Body of pancreas (tissue), 4 donors: ENCODE measurements at regions not wholly inside any gene's neighbourhood (a gene's known extent, or its start where the extent isn't known, plus 50 kb on each side); places are given as distances from the start of the nearest gene placed in this dataset.

Experiments used
- ATAC-seq: fragments of 150-250 bp; one replicate; pipeline ENCODE4 v1.9.1; 2016
- DNase-seq, 4 donors: peaks; one replicate each; pipeline ENCODE4 v3.0.0-alpha.2; 2019
- H3K27ac ChIP-seq, 4 donors: fragments of 200-600 bp; sonication (generic); 1 replicate in 3 of 4; 2 replicates in 1 of 4; pipeline versions ENCODE4 v1.5.1 to v1.6.1; 2016 to 2019; ENCODE audit warnings: mild to moderate bottlenecking in 1 of 4, mixed read lengths in 1 of 4, moderate library complexity in 1 of 4
- H3K27me3 ChIP-seq, 2 donors: fragments of 200-600 bp; sonication (generic); one replicate each; pipeline ENCODE4 v1.6.0; 2016; ENCODE audit warnings: mild to moderate bottlenecking in 1 of 2
- H3K36me3 ChIP-seq, 2 donors: fragments of 200-600 bp; sonication (generic); replicated peaks in 1 of 2; 2 replicates each; pipeline ENCODE4 v1.5.1; 2016; ENCODE audit warnings: low read depth in 2 of 2; ENCODE audit not compliant: insufficient read depth in 1 of 2
- H3K4me1 ChIP-seq: fragments of 200-600 bp; sonication (generic); one replicate; pipeline ENCODE4 v1.6.0; 2016
- H3K4me3 ChIP-seq, 2 donors: fragments of 200-600 bp; sonication (generic); 1 replicate in 1 of 2; 2 replicates in 1 of 2; pipeline ENCODE4 v1.5.1; 2016 to 2019
- H3K9me3 ChIP-seq, 3 donors: fragments of 200-600 bp; sonication (generic); 1 replicate in 2 of 3; 2 replicates in 1 of 3; pipeline ENCODE4 v1.5.1; 2016
- POLR2A ChIP-seq, 3 donors: fragments of 450-650 bp; IDR thresholded peaks; one replicate each; pipeline ENCODE4 v1.6.1; 2016; ENCODE audit warnings: antibody characterized with exemption in 3 of 3, mild to moderate bottlenecking in 2 of 3
- WGBS, 2 donors: methylation state at CpG; one replicate each; pipeline ENCODE4 v1.1.5; 2017; 5-methylcytosine and 5-hydroxymethylcytosine counted together
- intact Hi-C: fragments of 100-400 bp; cut with DNase I; formaldehyde crosslinking; loops from one replicate; pipeline ENCODE4 v1.15.1; 2023
- TF ChIP-seq, protein P1 (sequence below), 7 experiments: fragments of 450-650 bp in 4 of 7; fragments of 200-600 bp in 3 of 7; sonication (generic) in 3 of 7; IDR thresholded peaks; one replicate each; pipeline ENCODE4 v1.5.1; 2016 to 2019; ENCODE audit warnings: antibody characterized with exemption in 7 of 7

DNA sequence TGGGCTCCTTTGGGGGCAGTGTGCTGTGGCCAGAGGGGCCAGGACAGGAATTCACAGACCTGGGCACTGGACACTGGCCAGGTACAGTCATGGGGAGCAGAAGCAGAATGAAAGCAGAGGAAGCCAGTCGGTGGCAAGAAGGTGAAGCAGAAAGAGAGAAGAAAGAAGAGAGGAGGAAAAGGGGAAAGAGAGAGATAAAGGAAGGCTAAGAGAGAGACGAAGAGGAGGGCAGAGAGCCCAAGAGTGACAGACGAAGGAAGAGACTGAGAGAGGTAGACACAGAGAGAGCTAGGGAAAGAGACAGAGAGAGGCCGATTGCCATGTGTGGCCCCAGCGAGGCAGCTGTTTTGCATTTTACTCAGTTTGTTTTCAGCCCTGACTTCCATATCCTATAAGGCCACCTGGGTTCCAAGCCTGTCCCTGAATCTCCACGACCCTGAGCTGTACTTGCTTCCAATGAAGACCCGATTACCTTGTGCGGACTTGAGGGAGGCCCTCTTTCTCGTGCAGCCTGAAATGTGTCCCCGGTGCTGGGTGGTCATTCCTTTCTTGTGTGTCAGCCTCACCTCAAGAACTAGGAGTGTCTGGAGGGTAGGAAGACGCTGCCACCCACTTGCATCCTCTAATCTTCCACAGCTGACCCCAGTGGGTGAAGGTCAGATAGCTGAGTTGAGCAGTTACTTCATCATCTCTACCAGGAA is 73.9 kb downstream of the LSM3 start:
- no peak for ATAC-seq
- H3K27me3 ChIP-seq: no peaks in the 10 kb centered on the region
- 74 to 77% methylated on average over 11 of the region's 11 CpGs for WGBS, 2 donors
- no peaks in the 10 kb centered on the region for H3K9me3 ChIP-seq
- no peaks in the 10 kb centered on the region for H3K36me3 ChIP-seq
- H3K4me3 ChIP-seq: no peak overlapping the region
- no peaks in the 10 kb centered on the region for H3K4me1 ChIP-seq
- no peak overlapping the region for H3K27ac ChIP-seq
- DNase-seq: no peak
- intact Hi-C loops: no loop called here
- no peak for TF ChIP-seq POLR2A (IDR thresholded peaks at IDR 0.05)
- TF ChIP-seq, protein P1, sequence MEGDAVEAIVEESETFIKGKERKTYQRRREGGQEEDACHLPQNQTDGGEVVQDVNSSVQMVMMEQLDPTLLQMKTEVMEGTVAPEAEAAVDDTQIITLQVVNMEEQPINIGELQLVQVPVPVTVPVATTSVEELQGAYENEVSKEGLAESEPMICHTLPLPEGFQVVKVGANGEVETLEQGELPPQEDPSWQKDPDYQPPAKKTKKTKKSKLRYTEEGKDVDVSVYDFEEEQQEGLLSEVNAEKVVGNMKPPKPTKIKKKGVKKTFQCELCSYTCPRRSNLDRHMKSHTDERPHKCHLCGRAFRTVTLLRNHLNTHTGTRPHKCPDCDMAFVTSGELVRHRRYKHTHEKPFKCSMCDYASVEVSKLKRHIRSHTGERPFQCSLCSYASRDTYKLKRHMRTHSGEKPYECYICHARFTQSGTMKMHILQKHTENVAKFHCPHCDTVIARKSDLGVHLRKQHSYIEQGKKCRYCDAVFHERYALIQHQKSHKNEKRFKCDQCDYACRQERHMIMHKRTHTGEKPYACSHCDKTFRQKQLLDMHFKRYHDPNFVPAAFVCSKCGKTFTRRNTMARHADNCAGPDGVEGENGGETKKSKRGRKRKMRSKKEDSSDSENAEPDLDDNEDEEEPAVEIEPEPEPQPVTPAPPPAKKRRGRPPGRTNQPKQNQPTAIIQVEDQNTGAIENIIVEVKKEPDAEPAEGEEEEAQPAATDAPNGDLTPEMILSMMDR (IDR thresholded peaks at IDR 0.05): no peak

DNA sequence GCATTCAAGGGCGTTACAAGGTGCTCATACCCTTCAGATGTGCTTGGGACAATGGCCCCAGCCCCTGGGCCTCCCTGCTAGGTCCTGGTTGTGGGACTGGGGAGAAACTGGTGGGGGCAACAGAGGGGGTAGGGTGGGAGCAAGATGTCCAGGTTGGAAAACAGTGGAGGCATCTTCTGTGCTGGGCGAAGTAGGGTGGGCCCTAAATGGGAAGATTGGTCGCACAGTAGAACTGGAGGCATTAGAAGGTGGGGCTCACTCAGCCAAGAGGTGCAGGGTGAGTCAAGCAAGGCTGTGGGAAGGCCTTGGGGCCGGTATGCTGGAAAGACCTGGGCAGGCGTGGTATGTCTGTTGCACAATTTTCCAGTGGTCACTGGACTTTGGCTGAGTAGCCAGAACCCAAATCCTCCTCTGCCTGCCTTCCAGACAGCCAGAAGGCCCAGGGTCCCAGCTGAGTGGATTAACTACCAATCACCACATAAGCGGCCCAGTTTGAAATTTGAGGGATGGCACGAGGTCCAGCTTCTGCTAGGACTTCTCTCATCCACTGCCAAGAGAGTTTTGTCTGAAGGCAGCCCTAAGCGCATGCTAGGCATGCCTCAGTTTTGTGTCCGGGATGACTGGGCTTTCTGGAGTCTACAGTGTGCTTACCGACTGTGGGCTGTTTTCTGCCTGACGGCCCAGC is 74.5 kb downstream of the LSM3 start:
- Histone ChIP-seq H3K4me3 (no peak overlapping the region), H3K27me3 (no peaks in the 10 kb centered on the region), H3K4me1 (no peaks in the 10 kb centered on the region), H3K36me3 (no peaks in the 10 kb centered on the region), H3K9me3 (no peaks in the 10 kb centered on the region), H3K27ac (no peak overlapping the region)
- intact Hi-C loops: no loop called here
- DNase-seq (peak in 1 of 4 donors; percentile 19), ATAC-seq (no peak)
- TF ChIP-seq, protein P1 (IDR thresholded peaks at IDR 0.05): no peak
- no peak for TF ChIP-seq POLR2A (IDR thresholded peaks at IDR 0.05)
- WGBS, 2 donors: 76 to 77% methylated on average over 10 of the region's 11 CpGs

DNA sequence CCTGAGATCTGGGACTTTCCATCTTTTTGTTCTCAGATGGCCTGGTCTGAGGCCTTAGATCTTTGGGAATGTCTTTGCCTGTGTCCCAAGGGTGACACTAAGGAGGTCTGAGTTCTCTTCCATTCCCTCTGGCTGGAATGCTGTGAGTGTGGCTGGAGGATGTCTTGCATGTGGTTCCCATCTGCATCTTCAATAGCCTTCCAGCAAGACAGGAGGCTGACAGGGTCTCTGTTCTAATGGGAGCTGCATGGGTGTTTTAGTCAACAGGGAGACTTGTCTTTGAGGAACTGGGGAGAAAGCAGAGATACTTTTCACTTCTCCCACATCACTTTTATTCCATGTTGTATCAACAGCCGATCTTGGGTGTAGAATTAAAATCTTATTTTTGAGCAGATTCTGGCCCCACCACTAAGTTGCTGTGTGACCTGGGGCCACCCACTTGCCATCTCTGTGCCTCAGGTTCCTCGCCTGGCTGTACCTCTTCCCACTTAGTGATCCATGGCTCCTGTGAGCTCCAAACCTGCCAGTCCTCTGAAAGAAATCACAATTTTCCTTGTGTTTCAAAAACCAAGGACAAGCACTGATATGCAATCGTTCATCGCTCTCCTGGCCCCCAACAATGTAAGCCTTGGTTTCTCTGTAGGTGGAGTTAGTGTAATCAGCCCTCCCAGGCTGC is 75.2 kb downstream of the LSM3 start:
- Histone ChIP-seq H3K4me1 (no peaks in the 10 kb centered on the region), H3K27ac (no peak overlapping the region), H3K36me3 (no peaks in the 10 kb centered on the region), H3K4me3 (no peak overlapping the region), H3K9me3 (no peaks in the 10 kb centered on the region), H3K27me3 (no peaks in the 10 kb centered on the region)
- WGBS, 2 donors: 65 to 73% methylated on average over 4 of the region's 4 CpGs
- TF ChIP-seq POLR2A (IDR thresholded peaks at IDR 0.05): no peak
- no peak for ATAC-seq
- intact Hi-C loops: no loop called here
- DNase-seq: no peak

DNA sequence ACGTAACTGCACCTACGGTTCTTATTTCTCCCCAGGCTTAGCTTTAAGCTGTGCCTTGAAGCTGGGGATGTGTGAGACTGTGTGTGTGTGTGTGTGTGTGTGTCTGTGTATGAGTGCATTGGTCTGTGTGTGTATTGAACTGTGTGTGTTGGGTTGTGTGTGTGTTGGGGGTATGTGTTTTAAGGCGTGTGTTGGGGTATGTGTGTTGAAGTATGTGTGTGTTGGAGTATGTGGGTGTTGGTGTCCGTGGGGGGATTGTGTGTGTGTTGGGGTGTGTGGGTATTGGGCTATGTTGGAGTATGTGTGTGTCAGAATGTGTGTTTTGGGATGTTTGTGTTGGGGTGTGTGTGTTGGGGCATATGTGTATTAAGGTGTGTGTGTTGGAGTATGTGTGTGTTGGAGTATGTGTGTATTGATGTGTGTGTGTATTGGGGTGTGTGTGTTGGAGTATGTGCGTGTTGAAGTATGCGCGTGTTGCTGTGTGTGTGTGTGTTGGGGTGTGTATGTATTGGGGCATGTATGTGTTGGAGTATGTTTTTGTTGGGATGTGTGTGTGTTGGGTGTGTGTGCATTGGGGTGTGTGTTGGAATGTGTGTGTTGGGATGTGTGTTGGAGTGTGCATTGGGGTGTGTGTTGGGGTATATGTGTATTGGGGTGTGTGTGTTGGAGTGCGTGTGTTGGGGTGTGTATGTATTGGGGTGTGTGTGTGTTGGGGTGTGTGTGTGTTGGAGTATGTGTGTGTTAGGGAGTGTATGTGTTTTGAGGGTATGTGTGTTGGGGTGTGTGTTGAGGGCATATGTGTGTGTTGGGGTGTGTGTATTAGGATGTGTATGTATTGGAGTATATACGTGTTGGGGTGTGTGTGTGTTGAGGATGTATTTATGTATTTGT is 76.4 kb downstream of the LSM3 start:
- no peaks in the 10 kb centered on the region for H3K9me3 ChIP-seq
- H3K4me1 ChIP-seq: no peaks in the 10 kb centered on the region
- 83 to 84% methylated on average over 9 of the region's 9 CpGs for WGBS, 2 donors
- no peak overlapping the region for H3K4me3 ChIP-seq
- H3K27me3 ChIP-seq: no peaks in the 10 kb centered on the region
- H3K27ac ChIP-seq: no peak overlapping the region
- DNase-seq (no peak), ATAC-seq (no peak)
- intact Hi-C loops: no loop called here
- TF ChIP-seq POLR2A (IDR thresholded peaks at IDR 0.05): no peak
- TF ChIP-seq, protein P1 (IDR thresholded peaks at IDR 0.05): no peak
- no peaks in the 10 kb centered on the region for H3K36me3 ChIP-seq

DNA sequence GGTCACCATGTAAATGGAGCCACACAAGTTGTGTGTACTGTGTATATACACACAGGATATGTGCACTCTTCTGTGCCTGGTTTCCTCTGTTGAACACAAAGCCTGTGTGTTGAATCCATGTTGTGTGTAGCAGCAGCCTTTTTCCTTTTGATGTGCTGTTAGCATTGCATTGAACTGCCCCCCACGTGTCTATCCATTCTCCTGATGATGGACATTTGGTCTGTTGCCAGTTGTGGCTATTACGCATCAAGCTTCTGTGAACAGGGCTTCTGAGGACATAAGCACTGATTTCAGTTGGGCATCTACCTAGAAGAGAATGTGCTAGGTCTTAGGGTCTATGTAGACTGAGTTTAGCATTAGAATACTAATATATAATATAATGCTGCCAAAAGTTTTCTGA is 77.4 kb downstream of the LSM3 start:
- no peaks in the 10 kb centered on the region for H3K36me3 ChIP-seq
- no peaks in the 10 kb centered on the region for H3K27me3 ChIP-seq
- DNase-seq (no peak), ATAC-seq (no peak)
- H3K27ac ChIP-seq: no peak overlapping the region
- H3K4me3 ChIP-seq: no peak overlapping the region
- no peaks in the 10 kb centered on the region for H3K9me3 ChIP-seq
- intact Hi-C loops: no loop called here
- 49 to 56% methylated on average over 2 of the region's 2 CpGs for WGBS, 2 donors
- TF ChIP-seq, protein P1 (IDR thresholded peaks at IDR 0.05): no peak
- no peak for TF ChIP-seq POLR2A (IDR thresholded peaks at IDR 0.05)
- H3K4me1 ChIP-seq: no peaks in the 10 kb centered on the region
